ENCODE measurements at regions not wholly inside any gene's neighbourhood (a gene's known extent, or its start where the extent isn't known, plus 50 kb on each side); places are given as distances from the start of the nearest gene placed in this dataset.

- no peak overlapping the region for H3K27ac ChIP-seq (replicated peaks)
- DNase-seq (ENCODE audit: low read depth in 1 of 2, low spot score in 1 of 2): no peak
- no peaks in the 10 kb centered on the region for H3K27me3 ChIP-seq (ENCODE audit: insufficient read depth, poor library complexity, severe bottlenecking)
- H3K4me3 ChIP-seq (replicated peaks; ENCODE audit: insufficient read depth, low read length): no peak overlapping the region
- TF ChIP-seq, protein P1, sequence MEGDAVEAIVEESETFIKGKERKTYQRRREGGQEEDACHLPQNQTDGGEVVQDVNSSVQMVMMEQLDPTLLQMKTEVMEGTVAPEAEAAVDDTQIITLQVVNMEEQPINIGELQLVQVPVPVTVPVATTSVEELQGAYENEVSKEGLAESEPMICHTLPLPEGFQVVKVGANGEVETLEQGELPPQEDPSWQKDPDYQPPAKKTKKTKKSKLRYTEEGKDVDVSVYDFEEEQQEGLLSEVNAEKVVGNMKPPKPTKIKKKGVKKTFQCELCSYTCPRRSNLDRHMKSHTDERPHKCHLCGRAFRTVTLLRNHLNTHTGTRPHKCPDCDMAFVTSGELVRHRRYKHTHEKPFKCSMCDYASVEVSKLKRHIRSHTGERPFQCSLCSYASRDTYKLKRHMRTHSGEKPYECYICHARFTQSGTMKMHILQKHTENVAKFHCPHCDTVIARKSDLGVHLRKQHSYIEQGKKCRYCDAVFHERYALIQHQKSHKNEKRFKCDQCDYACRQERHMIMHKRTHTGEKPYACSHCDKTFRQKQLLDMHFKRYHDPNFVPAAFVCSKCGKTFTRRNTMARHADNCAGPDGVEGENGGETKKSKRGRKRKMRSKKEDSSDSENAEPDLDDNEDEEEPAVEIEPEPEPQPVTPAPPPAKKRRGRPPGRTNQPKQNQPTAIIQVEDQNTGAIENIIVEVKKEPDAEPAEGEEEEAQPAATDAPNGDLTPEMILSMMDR (IDR thresholded peaks at IDR 0.05; ENCODE audit: insufficient read depth, low read length): no peak
- TF ChIP-seq POLR2AphosphoS5 (IDR thresholded peaks at IDR 0.05; ENCODE audit: low read depth): no peak
- no peak for TF ChIP-seq SPI1 (IDR thresholded peaks at IDR 0.05; ENCODE audit: borderline replicate concordance, low read depth)
Observed at GRCh38 chr9:135308821-135309762, 170.5 kb upstream of the PPP1R26 start.

DNA sequence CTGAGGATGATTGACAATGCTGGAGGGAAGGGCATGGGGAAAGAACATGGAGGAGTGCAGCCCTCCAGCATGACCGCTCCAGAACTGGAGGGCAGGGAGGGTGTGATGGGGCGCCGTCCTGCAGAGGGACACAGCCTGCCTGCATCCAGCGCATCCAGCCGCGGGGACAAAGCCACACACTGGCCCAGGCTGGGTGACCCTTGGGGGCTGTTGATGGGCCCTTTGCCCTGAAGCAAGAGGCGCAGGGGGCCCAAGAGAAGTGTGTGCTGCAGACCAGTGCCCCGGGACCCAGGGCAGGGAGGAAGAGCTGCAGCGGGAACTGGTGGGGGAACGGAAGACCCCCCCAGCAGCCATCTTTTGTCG is 169.8 kb upstream of the PPP1R26 start:
- TF ChIP-seq, protein P1 (IDR thresholded peaks at IDR 0.05; ENCODE audit: insufficient read depth, low read length): no peak
- TF ChIP-seq SPI1 (IDR thresholded peaks at IDR 0.05; ENCODE audit: borderline replicate concordance, low read depth) (no peak), GABPA (IDR thresholded peaks at IDR 0.05; ENCODE audit: low read depth) (no peak), REST (IDR thresholded peaks at IDR 0.05; ENCODE audit: insufficient replicate concordance, low read depth) (no peak), POLR2AphosphoS5 (IDR thresholded peaks at IDR 0.05; ENCODE audit: low read depth) (no peak)
- Histone ChIP-seq H3K27me3 (ENCODE audit: insufficient read depth, poor library complexity, severe bottlenecking) (no peaks in the 10 kb centered on the region), H3K27ac (replicated peaks) (no peak overlapping the region), H3K4me3 (replicated peaks; ENCODE audit: insufficient read depth, low read length) (no peak overlapping the region)
- no peak for DNase-seq (ENCODE audit: low read depth in 1 of 2, low spot score in 1 of 2)

GRCh38 chr9:135310134-135310533 is 169.4 kb upstream of the PPP1R26 start:
- TF ChIP-seq, protein P1 (IDR thresholded peaks at IDR 0.05; ENCODE audit: insufficient read depth, low read length): no peak
- no peak for TF ChIP-seq SPI1 (IDR thresholded peaks at IDR 0.05; ENCODE audit: borderline replicate concordance, low read depth)
- TF ChIP-seq REST (IDR thresholded peaks at IDR 0.05; ENCODE audit: insufficient replicate concordance, low read depth): no peak
- Histone ChIP-seq H3K27me3 (ENCODE audit: insufficient read depth, poor library complexity, severe bottlenecking) (no peaks in the 10 kb centered on the region), H3K27ac (replicated peaks) (no peak overlapping the region), H3K4me3 (replicated peaks; ENCODE audit: insufficient read depth, low read length) (no peak overlapping the region)
- DNase-seq (ENCODE audit: low read depth in 1 of 2, low spot score in 1 of 2): no peak
